DND-41 (cell line): ENCODE measurements at regions not wholly inside any gene's neighbourhood (a gene's known extent, or its start where the extent isn't known, plus 50 kb on each side); places are given as distances from the start of the nearest gene placed in this dataset.

Source experiments
- CTCF ChIP-seq: IDR thresholded peaks from 2 replicates; pipeline ENCODE4 v1.5.1; 2012; ENCODE audit warnings: borderline replicate concordance, low read length, moderate library complexity, mild to moderate bottlenecking; ENCODE audit not compliant: poor library complexity, severe bottlenecking; ENCODE audit errors: extremely low read depth
- EZH2 ChIP-seq: IDR thresholded peaks from 3 replicates; pipeline ENCODE4 v1.6.1; 2012; ENCODE audit warnings: borderline replicate concordance, low read depth, mild to moderate bottlenecking, moderate library complexity, low read length, inconsistent platforms; ENCODE audit not compliant: severe bottlenecking

DNA sequence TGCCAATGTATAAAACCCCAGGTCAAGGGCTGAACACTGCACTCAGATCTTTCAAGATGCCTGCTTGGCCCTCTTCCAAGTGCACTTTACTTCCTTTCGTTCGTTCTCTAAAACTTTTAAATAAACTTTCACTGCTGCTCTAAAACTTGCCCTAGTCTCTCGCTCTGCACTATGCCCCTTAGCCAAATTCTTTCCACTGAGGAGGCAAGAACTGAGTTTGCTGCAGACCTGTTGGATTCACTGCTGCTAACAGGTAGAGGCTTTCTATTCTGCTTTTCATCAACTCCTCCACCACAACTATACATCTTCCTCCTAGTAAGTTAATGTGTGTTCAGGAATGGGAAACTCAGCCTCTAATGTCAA lies 467.9 kb downstream of the MBD2 start:
- TF ChIP-seq CTCF (no peak), EZH2 (no peak)
